Esophagus squamous epithelium (tissue), 4 donors: ENCODE measurements at regions not wholly inside any gene's neighbourhood (a gene's known extent, or its start where the extent isn't known, plus 50 kb on each side); places are given as distances from the start of the nearest gene placed in this dataset.

Experiments used
- CTCF ChIP-seq, 6 experiments: fragments of 450-650 bp in 4 of 6; fragments of 200-600 bp in 2 of 6; sonication (generic) in 2 of 6; IDR thresholded peaks; one replicate each; pipeline ENCODE4 v1.5.1; 2016 to 2019; ENCODE audit warnings: antibody characterized with exemption in 6 of 6, mild to moderate bottlenecking in 4 of 6, moderate library complexity in 4 of 6
- POLR2A ChIP-seq, 4 donors: fragments of 450-650 bp; IDR thresholded peaks; one replicate each; pipeline ENCODE4 v1.6.1; 2017; ENCODE audit warnings: antibody characterized with exemption in 4 of 4, mild to moderate bottlenecking in 4 of 4, moderate library complexity in 3 of 4

- no peak for TF ChIP-seq POLR2A (IDR thresholded peaks at IDR 0.05)
- no peak for TF ChIP-seq CTCF (IDR thresholded peaks at IDR 0.05)
Measured at GRCh38 chrX:40360557-40360956, 220.2 kb upstream of the ATP6AP2 start.
